ENCODE measurements at regions not wholly inside any gene's neighbourhood (a gene's known extent, or its start where the extent isn't known, plus 50 kb on each side); places are given as distances from the start of the nearest gene placed in this dataset.
"Not testable (repeated sequence)": the region's sequence is repeated elsewhere in the genome, so short reads cannot be mapped to it uniquely, and the experiment has no call there.

DNA sequence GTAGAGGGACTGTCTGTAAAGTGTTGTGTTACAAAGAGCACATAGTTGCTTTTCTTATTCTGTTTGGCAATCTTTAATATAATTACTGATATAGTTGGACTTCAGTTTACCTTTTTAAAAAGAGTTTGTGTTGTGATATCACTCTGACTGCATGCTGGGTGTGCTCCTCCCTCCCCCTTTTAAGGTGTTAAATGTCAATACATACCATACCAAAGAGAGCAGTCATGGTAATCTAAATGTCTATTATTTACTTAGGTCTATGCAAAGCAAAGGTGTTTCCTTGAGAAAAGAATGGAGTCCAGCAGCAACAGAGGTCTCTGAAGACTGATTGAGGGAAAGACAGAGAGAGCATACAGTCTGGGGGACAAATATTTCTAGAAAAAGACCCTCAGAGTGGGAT is 275.1 kb upstream of the NRP1 start:
- no peak for DNase-seq (ENCODE audit: low spot score)

DNA sequence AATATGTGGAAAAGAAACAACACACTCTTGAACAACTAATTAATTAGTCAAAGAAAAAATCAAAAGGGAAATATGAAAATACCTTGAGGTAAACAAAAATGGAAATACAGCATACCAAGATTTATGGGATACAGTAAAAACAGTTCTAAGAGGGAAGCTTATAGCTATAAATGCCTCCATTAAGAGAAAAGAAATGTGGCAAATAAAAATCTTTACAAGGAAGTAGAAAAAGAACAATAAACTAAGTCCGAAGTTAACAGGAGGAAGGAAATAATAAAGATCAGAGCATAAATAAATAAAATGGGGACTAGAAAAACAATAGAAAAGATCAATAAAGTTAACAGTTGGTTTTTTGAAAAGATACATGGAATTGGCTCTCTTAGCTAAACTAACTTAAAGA is 267.8 kb upstream of the NRP1 start:
- no peak for DNase-seq (ENCODE audit: low spot score)

- DNase-seq (ENCODE audit: low spot score) = no peak
Observed at GRCh38 chr10:33600381-33600780, 265.9 kb upstream of the NRP1 start.

DNA sequence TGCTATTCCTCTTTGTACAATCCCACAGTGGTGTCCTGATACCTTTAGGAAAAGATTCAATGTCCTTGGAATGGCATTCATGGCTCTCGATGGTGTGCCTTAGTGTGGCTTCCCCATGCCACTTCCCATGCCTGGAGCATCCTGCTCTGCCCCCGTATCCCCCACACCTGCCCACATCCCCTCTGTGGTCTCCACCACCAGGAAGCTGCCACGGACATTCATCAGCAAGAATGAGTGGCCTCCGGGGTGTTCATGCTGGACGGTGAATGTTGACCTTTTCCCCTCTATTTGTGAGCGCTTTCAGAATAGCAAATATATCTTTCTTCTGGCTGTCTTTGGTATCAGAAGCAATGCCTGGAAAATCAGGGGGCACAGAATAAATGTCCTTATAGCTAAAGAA is 262.0 kb upstream of the NRP1 start:
- DNase-seq (ENCODE audit: low spot score) = no peak

DNA sequence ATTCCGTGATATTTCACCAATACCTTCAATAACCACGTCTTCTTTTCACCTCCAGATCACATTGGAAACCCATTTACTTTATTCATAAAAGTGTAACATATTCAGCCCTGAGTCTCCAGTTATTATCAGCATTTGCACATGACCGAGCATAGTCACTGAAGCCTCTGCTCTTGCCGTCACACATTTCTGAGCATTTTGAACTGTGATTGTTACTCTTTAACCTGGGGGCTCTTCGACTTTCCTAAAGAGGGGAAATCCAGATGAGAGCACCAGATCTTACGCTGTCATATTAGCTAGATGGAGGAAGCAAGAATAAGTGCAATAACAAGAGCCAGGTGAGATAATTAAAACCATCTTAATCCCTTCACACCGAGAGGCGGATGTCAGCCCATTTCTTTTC is 260.0 kb upstream of the NRP1 start:
- no peak for DNase-seq (ENCODE audit: low spot score)

DNA sequence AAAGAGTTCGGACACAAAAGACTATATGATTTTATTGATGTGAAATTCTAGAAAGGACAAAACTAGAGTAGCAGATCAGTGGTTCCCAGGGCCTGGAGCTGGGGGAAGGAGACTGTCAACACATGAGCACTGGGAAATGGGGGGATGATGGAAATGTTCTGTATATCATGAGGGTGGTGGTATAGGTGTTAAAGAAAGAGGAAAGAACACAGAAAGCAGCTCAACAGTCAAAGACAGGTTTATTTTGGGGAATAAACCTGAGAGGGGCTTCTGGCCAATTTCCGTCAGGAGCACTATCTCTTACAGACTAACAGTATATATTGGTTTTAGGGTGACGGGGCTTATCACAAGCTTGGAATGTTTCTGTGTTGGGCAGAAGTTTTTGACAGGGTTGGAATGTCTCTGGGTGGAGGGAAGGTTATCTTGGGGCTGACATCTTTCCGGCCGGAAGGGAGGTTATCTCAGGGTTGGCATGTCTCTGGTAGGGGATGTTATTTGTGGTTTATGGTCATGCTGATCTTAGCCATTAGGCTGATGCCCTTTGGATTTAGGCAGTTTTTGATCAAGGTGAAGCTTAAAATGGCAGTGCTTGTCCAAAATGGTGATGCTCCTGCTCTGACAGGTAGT is 254.6 kb upstream of the NRP1 start:
- DNase-seq (ENCODE audit: low spot score) = no peak

GRCh38 chr10:33584596-33584995 is 250.1 kb upstream of the NRP1 start:
- not testable (repeated sequence) for DNase-seq (ENCODE audit: low spot score)

GRCh38 chr10:33579996-33580395 is 245.5 kb upstream of the NRP1 start:
- DNase-seq (ENCODE audit: low spot score) = no peak

GRCh38 chr10:33573606-33574005 is 239.1 kb upstream of the NRP1 start:
- DNase-seq (ENCODE audit: low spot score) = no peak

DNA sequence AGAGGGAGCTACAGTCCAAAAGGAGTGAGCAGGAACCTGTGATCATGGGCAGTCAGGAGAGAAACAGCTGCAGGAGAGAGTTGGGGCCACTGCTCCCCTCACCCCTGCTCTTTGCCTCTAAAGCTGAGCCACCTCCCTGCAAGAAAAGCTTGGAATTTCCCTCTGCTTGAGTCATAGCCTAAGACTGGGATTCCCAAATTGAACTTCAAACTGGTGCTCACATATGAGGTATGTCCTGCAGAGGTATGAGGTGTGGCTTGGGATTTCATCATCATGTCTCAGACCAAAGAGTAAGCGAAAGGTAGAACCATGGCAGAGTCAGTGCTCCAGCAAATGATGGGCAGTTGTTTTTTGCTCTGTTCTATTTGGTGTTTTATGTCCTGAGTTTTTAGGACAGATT is 237.1 kb upstream of the NRP1 start:
- DNase-seq (ENCODE audit: low spot score) = no peak

DNA sequence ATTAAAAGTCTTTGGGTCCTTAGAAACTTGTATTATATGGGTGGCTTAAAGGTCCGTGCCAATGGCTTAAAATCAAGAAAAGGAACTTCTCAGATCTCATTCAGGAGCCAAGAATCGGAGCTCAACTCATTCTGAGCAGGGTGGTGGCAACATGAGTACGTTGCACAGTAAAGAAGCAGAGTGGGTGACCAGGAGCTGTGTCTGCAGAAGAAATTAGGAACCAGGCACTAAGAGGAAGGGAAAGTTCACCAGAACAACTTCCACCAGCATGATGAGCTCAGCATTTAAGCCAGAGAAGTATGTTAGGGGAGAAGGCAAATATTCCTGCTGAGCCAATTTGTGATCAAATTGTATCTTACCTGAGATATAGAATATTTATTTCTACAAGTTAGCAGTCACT is 236.0 kb upstream of the NRP1 start:
- no peak for DNase-seq (ENCODE audit: low spot score)

DNA sequence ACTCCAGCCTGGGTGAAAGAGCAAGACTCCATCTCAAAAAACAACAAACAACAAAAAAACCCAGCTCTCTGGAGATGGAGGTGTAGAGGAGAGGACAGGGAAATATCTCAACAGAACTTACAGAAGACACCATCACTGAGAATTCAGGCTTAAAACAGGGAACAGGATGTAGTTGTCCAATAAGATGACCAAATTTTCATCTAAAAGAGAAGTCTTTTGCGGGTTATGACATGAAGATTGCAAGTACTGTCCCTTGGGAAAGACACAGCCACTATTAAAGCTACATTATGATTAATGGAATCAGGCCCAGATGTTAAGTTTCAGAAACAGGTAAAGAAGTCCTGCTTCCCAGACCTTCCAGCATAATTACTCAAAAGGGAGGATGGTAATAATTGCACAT is 235.2 kb upstream of the NRP1 start:
- no peak for DNase-seq (ENCODE audit: low spot score)

DNA sequence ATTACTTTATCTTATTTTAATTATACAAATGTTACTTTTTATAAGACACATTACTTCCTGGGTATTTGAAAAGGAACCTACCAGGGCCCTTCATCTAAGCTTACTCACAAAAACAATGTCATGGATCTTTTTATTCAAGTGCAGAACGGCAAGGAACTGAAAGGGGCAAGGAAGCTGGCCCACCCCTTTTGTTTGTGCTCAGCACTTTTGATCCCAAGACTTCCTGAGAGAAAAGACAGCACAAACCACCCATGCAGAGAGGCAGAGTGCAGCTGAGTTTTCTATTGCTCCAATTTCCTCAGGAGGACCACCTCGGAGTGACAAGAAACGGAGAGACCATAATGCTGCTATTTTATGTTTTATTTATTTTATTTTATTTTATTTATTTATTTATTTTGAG is 232.0 kb upstream of the NRP1 start:
- no peak for DNase-seq (ENCODE audit: low spot score)

- no peak for DNase-seq (ENCODE audit: low spot score)
Observed at GRCh38 chr10:33566001-33566400, 231.5 kb upstream of the NRP1 start.

GRCh38 chr10:33565231-33565630 is 230.8 kb upstream of the NRP1 start:
- DNase-seq (ENCODE audit: low spot score) = no peak

DNA sequence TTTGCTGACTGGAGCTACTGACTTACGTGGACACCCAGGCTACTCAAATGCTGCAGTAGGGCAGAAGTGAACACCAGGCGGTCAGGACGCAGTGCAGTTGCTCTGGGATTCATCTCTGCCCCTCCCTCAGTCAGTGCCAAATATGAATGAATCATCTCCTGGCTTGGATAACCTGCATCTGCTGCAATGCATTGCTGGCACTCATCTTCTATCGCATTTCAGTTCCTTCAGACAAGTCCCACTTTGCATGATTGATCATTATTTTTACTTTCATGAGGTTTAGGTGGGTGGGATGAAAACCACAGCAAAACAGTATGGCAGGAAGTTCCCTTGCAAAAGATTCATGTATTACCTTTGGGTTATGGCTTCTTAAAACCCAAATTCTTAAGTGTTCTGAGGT is 224.6 kb upstream of the NRP1 start:
- DNase-seq (ENCODE audit: low spot score) = peak; percentile 1

GRCh38 chr10:33557313-33557712 is 222.8 kb upstream of the NRP1 start:
- no peak for DNase-seq (ENCODE audit: low spot score)

GRCh38 chr10:33556620-33557019 is 222.2 kb upstream of the NRP1 start:
- DNase-seq (ENCODE audit: low spot score) = no peak

DNA sequence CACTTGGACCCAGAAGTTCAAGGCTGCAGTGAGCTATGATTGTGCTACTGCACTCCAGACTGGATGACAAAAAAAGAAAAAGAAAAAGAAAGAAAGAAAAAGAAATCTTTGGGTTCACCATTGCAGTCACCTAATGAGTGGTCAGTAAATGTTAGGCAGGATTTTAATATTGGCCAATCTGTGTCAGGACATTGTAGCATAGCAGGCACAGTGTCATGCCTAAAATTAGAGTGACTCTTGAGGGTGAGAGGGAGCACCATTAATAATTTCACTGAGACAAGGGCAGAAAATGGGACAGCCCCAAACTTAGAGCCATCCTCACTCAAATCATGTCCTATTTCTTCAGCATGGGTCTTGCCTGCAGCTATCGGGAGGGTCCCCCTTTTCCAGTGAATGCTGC is 221.6 kb upstream of the NRP1 start:
- DNase-seq (ENCODE audit: low spot score) = no peak

- DNase-seq (ENCODE audit: low spot score) = no peak
Observed at GRCh38 chr10:33553748-33554571, 219.5 kb upstream of the NRP1 start.

DNA sequence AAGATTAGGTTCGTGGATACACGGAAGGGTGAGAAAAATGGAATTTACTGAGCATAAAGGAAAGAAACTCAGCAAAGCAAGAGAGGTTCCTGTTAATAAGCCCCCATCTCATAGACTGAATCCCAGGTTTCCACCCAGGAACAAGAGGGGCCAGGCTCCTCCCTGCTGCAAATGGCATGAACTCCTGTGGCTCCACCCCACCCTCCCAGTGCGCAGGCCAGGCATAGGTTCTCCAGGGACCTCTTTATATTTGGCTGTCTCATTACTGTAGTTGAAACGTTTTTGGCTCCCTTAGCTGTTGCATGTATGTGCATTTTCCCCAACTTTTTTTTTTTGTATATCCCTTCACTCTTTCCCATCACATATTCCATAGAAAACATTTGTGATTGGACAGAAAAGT is 217.8 kb upstream of the NRP1 start:
- no peak for DNase-seq (ENCODE audit: low spot score)

- DNase-seq (ENCODE audit: low spot score) = no peak
Observed at GRCh38 chr10:33550811-33551210, 216.3 kb upstream of the NRP1 start.

DNA sequence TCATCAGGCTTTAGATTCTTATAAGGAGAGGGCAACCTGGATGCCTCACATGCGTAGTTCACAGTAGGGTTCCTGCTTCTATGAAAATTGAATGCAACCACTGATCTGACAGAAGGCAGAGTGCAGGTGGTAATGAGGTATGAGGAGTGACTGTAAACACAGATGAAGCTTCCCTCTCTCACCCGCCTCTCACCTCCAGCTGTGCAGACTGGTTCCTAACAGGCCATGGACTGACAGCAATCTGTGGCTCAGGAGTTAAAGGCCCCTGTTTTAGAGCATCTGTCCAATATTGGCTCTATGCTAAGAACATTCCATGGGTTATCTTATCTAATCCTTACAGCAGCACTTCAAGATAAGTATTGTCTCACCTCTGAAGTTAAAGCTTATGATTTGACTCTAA is 213.5 kb upstream of the NRP1 start:
- DNase-seq (ENCODE audit: low spot score) = no peak

DNA sequence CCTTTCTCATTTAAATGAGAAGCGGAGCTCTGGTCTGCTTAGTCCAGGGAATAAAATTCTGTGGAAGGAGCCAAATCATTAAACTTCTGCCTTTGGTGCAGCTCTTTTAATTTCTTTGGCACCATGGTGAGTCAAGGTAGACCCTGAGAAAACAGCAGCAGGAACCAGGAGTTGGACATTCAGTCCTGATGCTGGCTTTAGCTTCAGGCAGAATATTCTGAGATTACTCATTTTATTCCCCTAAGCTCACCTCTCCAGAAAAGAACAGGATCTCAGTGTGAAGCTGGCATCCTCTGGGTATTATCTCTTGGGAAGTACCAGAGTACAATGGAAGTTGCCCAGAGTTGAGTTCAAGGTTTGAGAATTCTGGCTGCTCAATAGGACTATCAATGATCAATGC is 211.6 kb upstream of the NRP1 start:
- DNase-seq (ENCODE audit: low spot score) = no peak
